ENCODE measurements at regions not wholly inside any gene's neighbourhood (a gene's known extent, or its start where the extent isn't known, plus 50 kb on each side); places are given as distances from the start of the nearest gene placed in this dataset.
A peak's percentile ranks its signal among the peaks of the same experiment; 100 is the strongest.

GRCh38 chr2:67050622-67051021 lies 346.5 kb upstream of the ETAA1 start:
- DNase-seq (peak in 1 of 4 donors; percentile 17), ATAC-seq (no peak)
- Histone ChIP-seq H3K4me3 (no peak overlapping the region), H3K36me3 (replicated peaks in 1 of 2; ENCODE audit: insufficient read depth in 1 of 2, low read depth in 2 of 2) (no peaks in the 10 kb centered on the region), H3K9me3 (no peaks in the 10 kb centered on the region), H3K4me1 (peaks cover 53% of the 10 kb centered on the region), H3K27me3 (no peaks in the 10 kb centered on the region), H3K27ac (no peak overlapping the region)
- intact Hi-C loops (cut with DNase I), result no loop called here
- TF ChIP-seq POLR2A (IDR thresholded peaks at IDR 0.05) (no peak), CTCF (IDR thresholded peaks at IDR 0.05) (no peak)
- WGBS, 2 donors, result 94 to 95% methylated on average over 2 to 3 of the region's 3 CpGs

- peak overlapping the region in 3 of 4 donors; percentile 46 to 85 (median 55) for H3K27ac ChIP-seq
- TF ChIP-seq CTCF (IDR thresholded peaks at IDR 0.05) (no peak), POLR2A (IDR thresholded peaks at IDR 0.05) (no peak)
- no peaks in the 10 kb centered on the region for H3K36me3 ChIP-seq (replicated peaks in 1 of 2; ENCODE audit: insufficient read depth in 1 of 2, low read depth in 2 of 2)
- 35 to 39% methylated on average over 3 of the region's 3 CpGs for WGBS, 2 donors
- H3K4me3 ChIP-seq, result no peak overlapping the region
- ATAC-seq (peak; percentile 58), DNase-seq (peak in 3 of 4 donors; percentile 46 to 50 (median 47))
- intact Hi-C loops (cut with DNase I), result no loop called here
- peaks cover 63% of the 10 kb centered on the region for H3K4me1 ChIP-seq
- no peaks in the 10 kb centered on the region for H3K27me3 ChIP-seq
- no peaks in the 10 kb centered on the region for H3K9me3 ChIP-seq
Measured at GRCh38 chr2:67054728-67055127, 342.4 kb upstream of the ETAA1 start.

- intact Hi-C loops (cut with DNase I), result no loop called here
- no peak for TF ChIP-seq CTCF (IDR thresholded peaks at IDR 0.05)
- no peak for TF ChIP-seq POLR2A (IDR thresholded peaks at IDR 0.05)
- Histone ChIP-seq H3K36me3 (replicated peaks in 1 of 2; ENCODE audit: insufficient read depth in 1 of 2, low read depth in 2 of 2) (no peaks in the 10 kb centered on the region), H3K4me3 (no peak overlapping the region), H3K27ac (peak overlapping the region in 3 of 4 donors; percentile 46 to 85 (median 55)), H3K4me1 (peaks cover 59% of the 10 kb centered on the region), H3K9me3 (no peaks in the 10 kb centered on the region), H3K27me3 (no peaks in the 10 kb centered on the region)
- 81% methylated on average over 4 of the region's 4 CpGs for WGBS, 2 donors
- ATAC-seq (no peak), DNase-seq (no peak)
Measured at GRCh38 chr2:67055387-67056304, 341.5 kb upstream of the ETAA1 start.

- Histone ChIP-seq H3K9me3 (no peaks in the 10 kb centered on the region), H3K36me3 (replicated peaks in 1 of 2; ENCODE audit: insufficient read depth in 1 of 2, low read depth in 2 of 2) (no peaks in the 10 kb centered on the region), H3K4me3 (no peak overlapping the region), H3K4me1 (peaks cover 57% of the 10 kb centered on the region), H3K27me3 (no peaks in the 10 kb centered on the region), H3K27ac (peak overlapping the region in 3 of 4 donors; percentile 73 to 85 (median 76))
- no peak for TF ChIP-seq POLR2A (IDR thresholded peaks at IDR 0.05)
- no peak for TF ChIP-seq CTCF (IDR thresholded peaks at IDR 0.05)
- WGBS, 2 donors, result 88 to 91% methylated on average over 3 of the region's 3 CpGs
- DNase-seq (no peak), ATAC-seq (no peak)
- intact Hi-C loops (cut with DNase I), result no loop called here
Measured at GRCh38 chr2:67057123-67057522, 340.0 kb upstream of the ETAA1 start.
